HT1080 (cell line): ENCODE measurements at regions not wholly inside any gene's neighbourhood (a gene's known extent, or its start where the extent isn't known, plus 50 kb on each side); places are given as distances from the start of the nearest gene placed in this dataset.
A peak's percentile ranks its signal among the peaks of the same experiment; 100 is the strongest.
"Not testable (repeated sequence)": the region's sequence is repeated elsewhere in the genome, so short reads cannot be mapped to it uniquely, and the experiment has no call there.

Experiments
- DNase-seq: peaks from one replicate; pipeline ENCODE4 v3.0.0-alpha.2; 2015; ENCODE audit warnings: low read depth

- no peak for DNase-seq
Observed at GRCh38 chr13:50594276-50595051, 249.0 kb downstream of the DLEU7 start.

- no peak for DNase-seq
Observed at GRCh38 chr13:50595196-50595595, 248.3 kb downstream of the DLEU7 start.

GRCh38 chr13:50596156-50596555 is 247.3 kb downstream of the DLEU7 start:
- DNase-seq = no peak

- no peak for DNase-seq
Observed at GRCh38 chr13:50596776-50597203, 246.7 kb downstream of the DLEU7 start.

DNA sequence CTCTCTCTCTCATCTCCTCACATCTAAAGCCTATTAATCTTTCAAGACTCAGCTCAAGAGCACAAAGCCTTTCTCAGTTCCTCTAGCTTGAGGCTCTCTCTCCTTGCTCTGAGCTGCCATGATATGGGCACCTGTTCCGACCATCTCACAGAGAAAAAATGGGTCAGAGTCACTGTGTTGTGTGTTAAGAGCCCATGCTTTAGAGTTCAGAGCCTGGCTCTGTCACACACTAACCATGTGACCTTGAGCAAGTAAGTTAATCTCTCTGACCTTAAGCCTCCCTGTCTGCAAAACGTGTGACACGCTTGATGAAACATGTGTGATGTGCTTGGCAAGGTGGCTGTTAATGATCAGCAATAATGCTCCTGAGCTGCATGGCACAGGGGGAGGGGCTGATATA is 245.2 kb downstream of the DLEU7 start:
- no peak for DNase-seq

GRCh38 chr13:50599046-50599445 is 244.4 kb downstream of the DLEU7 start:
- no peak for DNase-seq

- DNase-seq = no peak
Observed at GRCh38 chr13:50599927-50600326, 243.6 kb downstream of the DLEU7 start.

DNA sequence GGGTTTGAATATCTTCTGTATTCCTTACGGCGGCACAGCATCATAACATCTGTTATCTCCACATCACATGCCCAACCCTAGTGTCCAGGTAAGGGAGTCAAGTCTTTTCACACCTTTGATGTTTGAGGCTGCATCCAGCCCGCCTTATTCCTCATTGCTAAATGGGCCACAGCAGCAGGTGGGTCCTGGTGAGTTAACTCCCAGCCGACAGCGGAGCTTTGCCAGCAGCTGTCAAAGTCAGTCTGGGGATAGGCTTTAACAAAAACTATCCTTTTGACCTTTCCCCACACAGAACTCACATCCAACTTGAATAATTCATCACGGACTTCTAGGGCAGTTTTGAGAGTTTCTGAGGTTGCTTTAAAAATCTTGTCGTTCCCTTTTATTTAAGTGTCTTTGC is 235.1 kb downstream of the DLEU7 start:
- DNase-seq = no peak

DNA sequence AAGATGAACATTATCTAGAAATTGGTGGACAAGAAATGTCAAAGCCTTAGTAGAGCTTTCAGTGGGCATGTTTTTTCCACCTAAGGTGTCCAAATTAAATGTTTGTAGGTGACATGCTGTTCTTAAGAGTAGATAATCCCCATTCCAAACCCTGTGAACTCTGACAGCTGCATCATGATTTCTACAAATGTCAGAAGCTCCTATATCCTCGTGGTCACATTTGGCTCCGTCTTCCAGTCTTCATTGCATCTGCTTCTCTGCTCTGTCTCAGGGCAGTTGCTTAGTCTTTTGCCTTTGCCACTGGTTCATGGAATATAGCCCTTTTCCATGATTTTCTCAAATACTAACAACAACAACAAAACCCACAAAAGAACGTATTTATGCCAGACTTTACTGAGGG is 234.5 kb downstream of the DLEU7 start:
- DNase-seq = no peak

- no peak for DNase-seq
Observed at GRCh38 chr13:50610238-50610637, 233.3 kb downstream of the DLEU7 start.

GRCh38 chr13:50611117-50611781 is 232.2 kb downstream of the DLEU7 start:
- no peak for DNase-seq

GRCh38 chr13:50612717-50613116 is 230.8 kb downstream of the DLEU7 start:
- no peak for DNase-seq

DNA sequence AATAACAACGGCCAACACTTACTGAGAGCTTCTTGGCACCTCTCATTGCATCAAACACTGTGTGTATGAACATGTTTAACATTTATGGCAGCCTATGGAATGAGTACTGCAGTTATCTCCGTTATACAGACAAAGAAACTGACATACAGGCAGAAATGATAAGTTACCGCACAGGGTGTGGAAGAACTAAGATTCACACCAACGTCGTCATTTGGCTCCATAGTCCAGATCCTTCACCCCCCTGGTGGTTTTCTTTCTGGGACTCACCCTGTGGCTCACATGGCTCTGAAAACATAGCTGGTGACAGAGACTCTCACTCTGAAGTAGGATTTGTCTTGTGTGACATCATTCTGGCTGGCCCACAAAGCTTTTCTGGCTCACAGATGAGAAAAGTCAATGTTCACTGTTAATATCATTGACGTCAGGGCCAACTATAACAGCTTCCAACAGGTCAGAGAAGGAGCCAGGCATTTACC is 230.1 kb downstream of the DLEU7 start:
- DNase-seq = no peak

DNA sequence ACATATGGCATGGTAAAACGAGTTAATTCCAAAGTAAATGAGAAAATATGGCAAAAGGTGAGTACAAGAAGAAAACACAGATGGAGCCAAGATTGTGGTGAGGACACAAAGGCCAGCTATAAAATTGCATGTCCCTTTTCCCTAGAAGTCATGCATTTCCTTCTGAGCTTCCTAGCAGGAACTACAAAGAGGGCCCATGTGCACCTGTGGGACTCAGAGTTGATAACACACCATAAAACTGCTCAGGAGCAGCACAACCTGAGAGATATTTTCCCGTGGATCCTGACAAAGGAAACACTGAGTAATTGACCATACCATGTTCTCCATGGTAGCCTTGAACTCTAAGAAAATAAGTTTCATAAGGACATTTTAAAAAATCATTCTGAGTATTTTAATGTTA is 228.3 kb downstream of the DLEU7 start:
- no peak for DNase-seq

- peak; percentile 9 for DNase-seq
Observed at GRCh38 chr13:50616101-50616500, 227.4 kb downstream of the DLEU7 start.

DNA sequence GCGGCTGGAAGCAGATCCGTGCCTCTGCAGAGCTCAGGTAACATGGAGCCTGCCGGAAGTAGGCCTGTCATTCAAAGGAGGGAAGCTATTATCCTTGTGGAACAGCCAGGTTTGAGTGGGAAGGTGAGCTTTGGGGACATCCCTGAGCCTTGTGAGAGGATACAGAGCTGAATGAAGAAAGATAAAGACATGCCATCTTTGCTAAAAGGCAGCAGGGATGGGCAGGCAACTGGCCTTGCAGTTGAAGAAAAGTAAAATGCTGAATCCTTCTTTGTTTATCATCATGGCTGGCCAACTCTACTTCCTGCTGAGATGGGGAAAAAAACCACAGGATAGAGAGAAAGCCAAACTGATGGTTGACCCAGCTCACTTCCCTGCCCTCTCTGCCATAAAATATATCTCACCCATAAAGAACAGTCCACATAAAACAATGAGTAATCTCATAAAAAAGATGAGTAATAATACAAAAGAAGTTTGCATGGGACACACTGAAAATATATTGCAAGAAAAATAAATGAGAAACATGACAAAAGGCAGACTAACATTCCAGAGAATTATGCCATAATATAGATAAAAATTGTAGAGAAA is 226.3 kb downstream of the DLEU7 start:
- DNase-seq = peak; percentile 98

DNA sequence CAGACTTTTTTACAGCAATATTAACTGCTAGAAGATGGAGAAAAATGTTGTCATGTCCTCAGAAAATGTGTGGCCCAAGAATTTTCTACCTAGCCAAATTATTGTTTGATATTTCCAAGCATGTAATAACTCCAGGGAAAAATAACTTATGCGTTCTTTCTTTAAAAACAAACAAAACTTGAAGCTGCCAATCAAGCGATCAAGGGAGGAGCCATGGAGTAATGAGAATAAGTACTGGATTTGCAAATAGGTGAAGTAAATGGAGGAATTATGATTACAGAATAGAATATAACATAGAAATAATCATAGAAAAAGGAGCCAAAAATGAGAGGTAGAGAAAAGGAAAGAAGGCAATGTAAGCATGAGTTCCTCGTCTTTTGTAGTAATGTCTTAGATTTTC is 225.3 kb downstream of the DLEU7 start:
- DNase-seq = no peak

GRCh38 chr13:50626101-50626547 is 217.4 kb downstream of the DLEU7 start:
- DNase-seq = peak; percentile 88

DNA sequence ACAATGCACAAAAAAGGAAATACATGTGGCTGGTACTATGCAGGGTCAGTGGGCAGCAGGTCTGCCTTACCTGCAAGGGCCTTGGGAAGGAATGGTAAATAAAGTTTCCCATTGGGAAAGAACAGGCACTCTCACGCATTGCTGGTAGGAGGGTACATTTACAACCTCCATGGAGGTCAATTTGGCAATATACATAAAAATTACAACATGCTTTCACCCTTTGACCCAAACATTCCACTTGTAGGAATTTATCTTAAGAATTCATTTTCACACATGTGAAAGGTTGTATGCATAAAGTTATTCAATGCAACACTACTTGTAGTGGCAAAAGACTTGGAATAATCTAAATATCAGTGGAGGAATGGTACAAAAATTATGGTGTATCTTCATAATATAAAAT is 216.4 kb downstream of the DLEU7 start:
- no peak for DNase-seq

DNA sequence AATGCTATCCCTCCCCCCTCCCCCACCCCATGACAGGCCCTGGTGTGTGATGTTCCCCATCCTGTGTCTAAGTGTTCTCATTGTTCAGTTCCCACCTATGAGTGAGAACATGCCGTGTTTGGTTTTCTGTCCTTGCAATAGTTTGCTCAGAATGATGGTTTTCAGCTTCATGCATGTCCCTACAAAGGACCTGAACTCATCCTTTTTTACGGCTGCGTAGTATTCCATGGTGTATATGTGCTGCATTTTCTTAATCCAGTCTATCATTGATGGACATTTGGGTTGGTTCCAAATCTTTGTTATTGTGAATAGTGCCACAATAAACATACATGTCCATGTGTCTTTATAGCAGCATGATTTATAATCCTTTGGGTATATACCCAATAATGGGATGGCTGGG is 215.0 kb downstream of the DLEU7 start:
- not testable (repeated sequence) for DNase-seq

DNA sequence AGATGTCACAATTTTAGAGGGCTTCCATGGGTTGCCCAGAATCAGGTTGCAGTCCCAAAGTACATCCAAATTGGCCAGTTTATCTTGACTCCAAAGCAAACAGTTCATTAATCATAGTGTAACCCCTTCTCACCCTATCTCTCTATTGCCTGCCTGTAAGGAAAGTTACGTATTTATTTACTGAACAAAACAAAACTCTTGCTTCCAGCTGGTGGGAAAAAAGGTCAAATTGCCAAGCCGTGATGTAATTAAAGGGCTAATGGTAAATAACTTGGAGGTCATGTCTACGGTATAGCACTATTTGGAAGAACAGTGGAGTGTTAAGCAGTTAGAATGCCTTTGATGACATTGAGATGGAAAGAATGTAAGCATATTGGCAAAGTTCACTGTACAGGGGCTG is 214.0 kb downstream of the DLEU7 start:
- no peak for DNase-seq

- DNase-seq = no peak
Observed at GRCh38 chr13:50629966-50630365, 213.5 kb downstream of the DLEU7 start.
